ENCODE measurements at regions not wholly inside any gene's neighbourhood (a gene's known extent, or its start where the extent isn't known, plus 50 kb on each side); places are given as distances from the start of the nearest gene placed in this dataset.

- H3K36me3 ChIP-seq, result no peaks in the 10 kb centered on the region
- H3K4me1 ChIP-seq (replicated peaks), result no peaks in the 10 kb centered on the region
- DNase-seq (ENCODE audit: low spot score), result no peak
- no peaks in the 10 kb centered on the region for H3K27me3 ChIP-seq (replicated peaks; ENCODE audit: insufficient read depth)
- TF ChIP-seq POLR2A (IDR thresholded peaks at IDR 0.05) (no peak), CTCF (IDR thresholded peaks at IDR 0.05) (no peak), POLR2AphosphoS5 (IDR thresholded peaks at IDR 0.05) (no peak)
- intact Hi-C loops (cut with DNase I), result loop anchor here (10.0 kb wide), 1 partner anchor 53 kb away; no protein-coding TSS in a partner anchor
- H3K9me3 ChIP-seq, result no peaks in the 10 kb centered on the region
- 57% methylated on average over 1 of the region's 1 CpG for WGBS
- H3K4me3 ChIP-seq, result no peak overlapping the region
- H3K27ac ChIP-seq, result no peak overlapping the region
Measured at GRCh38 chr1:78432016-78432415, 58.8 kb upstream of the PTGFR start.

- no peaks in the 10 kb centered on the region for H3K27me3 ChIP-seq (replicated peaks; ENCODE audit: insufficient read depth)
- no peak overlapping the region for H3K27ac ChIP-seq
- no peaks in the 10 kb centered on the region for H3K4me1 ChIP-seq (replicated peaks)
- intact Hi-C loops (cut with DNase I), result loop anchor here (10.0 kb wide), 1 partner anchor 50 kb away; no protein-coding TSS in a partner anchor
- TF ChIP-seq POLR2A (IDR thresholded peaks at IDR 0.05) (no peak), CTCF (IDR thresholded peaks at IDR 0.05) (no peak), POLR2AphosphoS5 (IDR thresholded peaks at IDR 0.05) (no peak)
- H3K9me3 ChIP-seq, result no peaks in the 10 kb centered on the region
- no peak overlapping the region for H3K4me3 ChIP-seq
- no peaks in the 10 kb centered on the region for H3K36me3 ChIP-seq
- 89% methylated on average over 2 of the region's 2 CpGs for WGBS
- DNase-seq (ENCODE audit: low spot score), result no peak
Measured at GRCh38 chr1:78434351-78434750, 56.4 kb upstream of the PTGFR start.

- Histone ChIP-seq H3K4me3 (no peak overlapping the region), H3K27ac (no peak overlapping the region), H3K4me1 (replicated peaks) (no peaks in the 10 kb centered on the region), H3K9me3 (no peaks in the 10 kb centered on the region), H3K36me3 (no peaks in the 10 kb centered on the region), H3K27me3 (replicated peaks; ENCODE audit: insufficient read depth) (no peaks in the 10 kb centered on the region)
- no peak for TF ChIP-seq CTCF (IDR thresholded peaks at IDR 0.05)
- no peak for TF ChIP-seq POLR2AphosphoS5 (IDR thresholded peaks at IDR 0.05)
- TF ChIP-seq POLR2A (IDR thresholded peaks at IDR 0.05), result no peak
- intact Hi-C loops (cut with DNase I), result loop anchor here (10.0 kb wide), 1 partner anchor 48 kb away; no protein-coding TSS in a partner anchor
- WGBS, result 36% methylated on average over 1 of the region's 1 CpG
- no peak for DNase-seq (ENCODE audit: low spot score)
Measured at GRCh38 chr1:78436961-78437360, 53.8 kb upstream of the PTGFR start.

- no peak overlapping the region for H3K4me3 ChIP-seq
Measured at GRCh38 chr1:78437396-78437795, 53.4 kb upstream of the PTGFR start.

More at GRCh38 chr1:78437396-78437795, 53.4 kb upstream of the PTGFR start:
- intact Hi-C loops (cut with DNase I), result loop anchor here (10.0 kb wide), 1 partner anchor 47 kb away; no protein-coding TSS in a partner anchor
- no peaks in the 10 kb centered on the region for H3K4me1 ChIP-seq (replicated peaks)
- H3K9me3 ChIP-seq, result no peaks in the 10 kb centered on the region
- no peaks in the 10 kb centered on the region for H3K27me3 ChIP-seq (replicated peaks; ENCODE audit: insufficient read depth)
- no peaks in the 10 kb centered on the region for H3K36me3 ChIP-seq
- H3K27ac ChIP-seq, result no peak overlapping the region
- no peak for TF ChIP-seq POLR2A (IDR thresholded peaks at IDR 0.05)
- no peak for TF ChIP-seq CTCF (IDR thresholded peaks at IDR 0.05)
- no peak for TF ChIP-seq POLR2AphosphoS5 (IDR thresholded peaks at IDR 0.05)
- 18% methylated on average over 5 of the region's 5 CpGs for WGBS
- no peak for DNase-seq (ENCODE audit: low spot score)

Data from prostate gland (tissue), 2 donors.